ENCODE measurements at regions not wholly inside any gene's neighbourhood (a gene's known extent, or its start where the extent isn't known, plus 50 kb on each side); places are given as distances from the start of the nearest gene placed in this dataset.

DNA sequence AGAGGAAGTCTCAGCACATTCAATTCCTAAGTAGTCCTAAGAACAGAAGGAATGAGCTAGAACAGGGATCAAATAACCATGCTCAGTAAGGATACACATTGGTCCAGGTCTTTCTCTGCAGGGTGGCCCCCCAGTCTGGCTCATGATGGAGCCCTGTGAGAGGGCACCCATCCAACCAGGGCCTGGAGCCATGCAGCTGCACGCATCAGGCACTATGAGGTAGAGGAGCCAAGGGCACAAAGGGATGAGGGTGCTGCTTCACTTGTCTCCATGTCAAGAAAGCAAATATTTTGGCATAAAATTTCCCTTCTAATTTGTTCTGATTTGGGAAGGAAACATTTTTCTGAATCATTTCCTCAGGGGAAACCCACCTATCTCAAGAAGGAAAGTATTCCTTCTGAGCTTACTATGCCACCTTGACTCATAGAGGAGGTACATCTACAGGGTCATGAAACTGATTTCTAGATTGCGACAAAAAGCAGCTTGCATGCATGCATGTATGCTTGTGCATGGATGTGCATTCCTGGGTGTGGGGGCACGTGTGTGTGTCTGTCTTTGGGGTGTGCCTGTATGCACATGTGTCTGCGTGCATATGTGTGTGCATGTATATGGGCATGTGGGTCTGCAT, 600.3 kb downstream of the MID1IP1 start:
- Histone ChIP-seq H3K27me3 (ENCODE audit: insufficient read depth, insufficient read length) (no peaks in the 10 kb centered on the region), H3K9ac (ENCODE audit: insufficient read length, low read depth) (no peak overlapping the region), H3K4me3 (ENCODE audit: insufficient read length, low read depth) (no peak overlapping the region), H3K4me1 (ENCODE audit: insufficient read depth, insufficient read length) (no peaks in the 10 kb centered on the region), H3K36me3 (ENCODE audit: insufficient read depth, insufficient read length, low read length) (no peaks in the 10 kb centered on the region), H3K9me3 (ENCODE audit: insufficient read depth, low read length) (no peaks in the 10 kb centered on the region)
- DNase-seq (ENCODE audit: low read depth, low spot score) = no peak
- no peak for TF ChIP-seq SUZ12 (IDR thresholded peaks at IDR 0.05; ENCODE audit: extremely low read depth, insufficient read depth, insufficient read length)

DNA sequence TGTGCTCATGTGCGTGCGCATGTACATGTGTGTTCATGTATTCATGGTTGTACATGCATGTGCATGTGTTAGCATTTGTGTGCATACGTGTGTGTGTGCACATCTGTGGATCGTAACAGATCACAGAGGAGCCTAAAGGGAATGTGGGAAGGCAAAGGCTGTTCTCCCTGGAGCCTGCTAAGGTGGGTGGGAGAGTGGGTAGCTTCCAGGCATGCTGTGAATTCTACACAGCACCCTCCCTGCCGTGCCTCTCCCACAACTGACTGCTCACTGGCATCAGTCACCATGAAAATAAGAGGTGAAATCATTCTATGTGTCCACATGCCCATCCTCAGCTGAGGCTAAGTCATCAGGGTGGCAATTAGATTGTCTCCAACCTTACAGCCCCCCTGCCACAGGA, 600.9 kb downstream of the MID1IP1 start:
- Histone ChIP-seq H3K4me1 (ENCODE audit: insufficient read depth, insufficient read length) (no peaks in the 10 kb centered on the region), H3K27me3 (ENCODE audit: insufficient read depth, insufficient read length) (no peaks in the 10 kb centered on the region), H3K4me3 (ENCODE audit: insufficient read length, low read depth) (no peak overlapping the region), H3K9me3 (ENCODE audit: insufficient read depth, low read length) (no peaks in the 10 kb centered on the region), H3K9ac (ENCODE audit: insufficient read length, low read depth) (no peak overlapping the region), H3K36me3 (ENCODE audit: insufficient read depth, insufficient read length, low read length) (no peaks in the 10 kb centered on the region)
- DNase-seq (ENCODE audit: low read depth, low spot score) = no peak
- TF ChIP-seq ZNF274 (IDR thresholded peaks at IDR 0.05; ENCODE audit: low read depth, low read length) = no peak
- no peak for TF ChIP-seq SUZ12 (IDR thresholded peaks at IDR 0.05; ENCODE audit: extremely low read depth, insufficient read depth, insufficient read length)
- TF ChIP-seq YY1 (IDR thresholded peaks at IDR 0.05; ENCODE audit: insufficient read depth, insufficient read length) = no peak

DNA sequence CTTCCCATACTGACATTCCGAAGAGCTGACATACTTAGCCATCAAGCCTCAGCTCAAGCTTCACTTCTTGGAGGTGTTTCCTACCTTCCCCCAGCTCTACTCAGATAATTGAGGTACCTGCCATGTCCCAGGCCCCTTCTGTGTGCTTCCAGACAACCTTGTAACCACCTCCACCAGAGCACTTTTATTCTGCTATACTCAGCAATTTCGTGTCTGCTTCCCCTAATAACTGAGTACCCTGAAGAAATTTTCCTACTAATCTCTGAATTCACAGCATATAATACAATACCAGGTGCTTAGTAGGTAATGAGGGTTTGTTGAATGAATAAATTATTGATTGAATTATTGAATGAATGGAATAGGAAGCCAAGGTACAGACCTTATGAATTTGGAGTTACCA, 605.5 kb downstream of the MID1IP1 start:
- Histone ChIP-seq H3K9me3 (ENCODE audit: insufficient read depth, low read length) (no peaks in the 10 kb centered on the region), H3K27me3 (ENCODE audit: insufficient read depth, insufficient read length) (no peaks in the 10 kb centered on the region), H3K4me3 (ENCODE audit: insufficient read length, low read depth) (no peak overlapping the region), H3K9ac (ENCODE audit: insufficient read length, low read depth) (no peak overlapping the region), H3K36me3 (ENCODE audit: insufficient read depth, insufficient read length, low read length) (no peaks in the 10 kb centered on the region), H3K4me1 (ENCODE audit: insufficient read depth, insufficient read length) (no peaks in the 10 kb centered on the region)
- no peak for TF ChIP-seq SUZ12 (IDR thresholded peaks at IDR 0.05; ENCODE audit: extremely low read depth, insufficient read depth, insufficient read length)
- no peak for TF ChIP-seq YY1 (IDR thresholded peaks at IDR 0.05; ENCODE audit: insufficient read depth, insufficient read length)
- no peak for DNase-seq (ENCODE audit: low read depth, low spot score)

- no peak for DNase-seq (ENCODE audit: low read depth, low spot score)
- no peaks in the 10 kb centered on the region for H3K9me3 ChIP-seq (ENCODE audit: insufficient read depth, low read length)
- no peaks in the 10 kb centered on the region for H3K36me3 ChIP-seq (ENCODE audit: insufficient read depth, insufficient read length, low read length)
- TF ChIP-seq ZNF274 (IDR thresholded peaks at IDR 0.05; ENCODE audit: low read depth, low read length) (no peak), SUZ12 (IDR thresholded peaks at IDR 0.05; ENCODE audit: extremely low read depth, insufficient read depth, insufficient read length) (no peak), YY1 (IDR thresholded peaks at IDR 0.05; ENCODE audit: insufficient read depth, insufficient read length) (no peak)
- no peak overlapping the region for H3K9ac ChIP-seq (ENCODE audit: insufficient read length, low read depth)
- no peak overlapping the region for H3K4me3 ChIP-seq (ENCODE audit: insufficient read length, low read depth)
- no peaks in the 10 kb centered on the region for H3K27me3 ChIP-seq (ENCODE audit: insufficient read depth, insufficient read length)
- H3K4me1 ChIP-seq (ENCODE audit: insufficient read depth, insufficient read length) = no peaks in the 10 kb centered on the region
Observed at GRCh38 chrX:39409246-39409917, 608.1 kb downstream of the MID1IP1 start.

DNA sequence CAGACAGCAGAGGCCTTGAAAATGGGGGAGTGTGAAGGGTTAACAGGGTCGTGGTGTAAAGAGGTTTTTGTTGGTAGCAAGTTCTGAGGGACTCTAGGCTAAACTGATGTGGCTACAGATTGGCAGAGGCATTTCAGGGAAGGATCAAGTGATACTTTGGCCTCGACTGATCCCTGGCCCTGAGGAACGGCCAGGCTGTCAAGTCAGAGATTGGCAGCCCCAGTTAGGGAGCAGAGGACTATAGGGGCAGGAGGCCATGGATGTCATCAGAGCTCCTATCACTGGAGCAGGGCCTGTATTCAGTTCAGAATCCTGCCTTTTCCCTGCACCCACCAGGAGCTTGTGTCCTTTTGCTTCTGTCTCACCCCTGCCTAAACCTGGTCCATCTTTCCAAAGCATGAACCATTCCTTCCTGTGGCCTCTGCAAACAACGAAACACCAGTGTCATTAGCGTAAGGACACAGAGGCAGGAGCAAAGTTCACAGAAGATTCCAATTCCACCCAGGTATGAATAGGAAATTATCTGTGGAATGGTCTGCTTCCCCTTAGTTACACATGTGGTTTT, 613.1 kb downstream of the MID1IP1 start:
- Histone ChIP-seq H3K4me1 (ENCODE audit: insufficient read depth, insufficient read length) (no peaks in the 10 kb centered on the region), H3K9ac (ENCODE audit: insufficient read length, low read depth) (no peak overlapping the region), H3K27me3 (ENCODE audit: insufficient read depth, insufficient read length) (no peaks in the 10 kb centered on the region), H3K9me3 (ENCODE audit: insufficient read depth, low read length) (no peaks in the 10 kb centered on the region), H3K4me3 (ENCODE audit: insufficient read length, low read depth) (no peak overlapping the region), H3K36me3 (ENCODE audit: insufficient read depth, insufficient read length, low read length) (no peaks in the 10 kb centered on the region)
- TF ChIP-seq ZNF274 (IDR thresholded peaks at IDR 0.05; ENCODE audit: low read depth, low read length) (no peak), SUZ12 (IDR thresholded peaks at IDR 0.05; ENCODE audit: extremely low read depth, insufficient read depth, insufficient read length) (no peak), YY1 (IDR thresholded peaks at IDR 0.05; ENCODE audit: insufficient read depth, insufficient read length) (no peak)
- no peak for DNase-seq (ENCODE audit: low read depth, low spot score)

- H3K9me3 ChIP-seq (ENCODE audit: insufficient read depth, low read length) = no peaks in the 10 kb centered on the region
- no peak for DNase-seq (ENCODE audit: low read depth, low spot score)
- no peaks in the 10 kb centered on the region for H3K4me1 ChIP-seq (ENCODE audit: insufficient read depth, insufficient read length)
- no peak for TF ChIP-seq YY1 (IDR thresholded peaks at IDR 0.05; ENCODE audit: insufficient read depth, insufficient read length)
- no peak for TF ChIP-seq ZNF274 (IDR thresholded peaks at IDR 0.05; ENCODE audit: low read depth, low read length)
- no peak for TF ChIP-seq SUZ12 (IDR thresholded peaks at IDR 0.05; ENCODE audit: extremely low read depth, insufficient read depth, insufficient read length)
- H3K27me3 ChIP-seq (ENCODE audit: insufficient read depth, insufficient read length) = no peaks in the 10 kb centered on the region
- no peaks in the 10 kb centered on the region for H3K36me3 ChIP-seq (ENCODE audit: insufficient read depth, insufficient read length, low read length)
- H3K9ac ChIP-seq (ENCODE audit: insufficient read length, low read depth) = no peak overlapping the region
- no peak overlapping the region for H3K4me3 ChIP-seq (ENCODE audit: insufficient read length, low read depth)
Observed at GRCh38 chrX:39416547-39417260, 615.4 kb downstream of the MID1IP1 start.

DNA sequence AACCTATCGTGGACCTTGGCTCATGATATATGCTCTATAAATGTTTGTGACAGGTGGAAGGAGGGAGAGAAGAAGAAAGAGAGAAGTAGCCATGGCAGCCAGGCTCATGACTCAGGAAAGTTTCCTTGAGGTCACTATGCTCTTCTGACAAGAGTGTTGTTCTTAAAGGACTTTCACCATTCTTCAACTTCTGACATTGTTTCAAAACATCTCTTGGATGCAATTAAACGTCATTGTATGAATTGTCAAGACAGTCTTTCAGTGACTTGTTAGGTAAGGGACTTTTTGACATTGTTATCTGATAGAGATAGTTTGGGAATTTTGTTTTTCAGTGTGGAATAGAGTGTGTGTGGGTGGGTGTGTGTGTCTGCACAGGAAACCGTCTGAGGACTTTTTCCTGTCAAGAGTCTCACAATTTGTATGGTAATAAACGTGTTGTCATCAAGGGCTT, 617.0 kb downstream of the MID1IP1 start:
- Histone ChIP-seq H3K9ac (ENCODE audit: insufficient read length, low read depth) (no peak overlapping the region), H3K4me1 (ENCODE audit: insufficient read depth, insufficient read length) (no peaks in the 10 kb centered on the region), H3K9me3 (ENCODE audit: insufficient read depth, low read length) (no peaks in the 10 kb centered on the region), H3K27me3 (ENCODE audit: insufficient read depth, insufficient read length) (no peaks in the 10 kb centered on the region), H3K4me3 (ENCODE audit: insufficient read length, low read depth) (no peak overlapping the region), H3K36me3 (ENCODE audit: insufficient read depth, insufficient read length, low read length) (no peaks in the 10 kb centered on the region)
- DNase-seq (ENCODE audit: low read depth, low spot score) = no peak
- TF ChIP-seq SUZ12 (IDR thresholded peaks at IDR 0.05; ENCODE audit: extremely low read depth, insufficient read depth, insufficient read length) (no peak), ZNF274 (IDR thresholded peaks at IDR 0.05; ENCODE audit: low read depth, low read length) (no peak), YY1 (IDR thresholded peaks at IDR 0.05; ENCODE audit: insufficient read depth, insufficient read length) (no peak)

All from NT2/D1 (cell line).